ENCODE measurements at regions not wholly inside any gene's neighbourhood (a gene's known extent, or its start where the extent isn't known, plus 50 kb on each side); places are given as distances from the start of the nearest gene placed in this dataset.
"Not testable (repeated sequence)": the region's sequence is repeated elsewhere in the genome, so short reads cannot be mapped to it uniquely, and the experiment has no call there.

DNA sequence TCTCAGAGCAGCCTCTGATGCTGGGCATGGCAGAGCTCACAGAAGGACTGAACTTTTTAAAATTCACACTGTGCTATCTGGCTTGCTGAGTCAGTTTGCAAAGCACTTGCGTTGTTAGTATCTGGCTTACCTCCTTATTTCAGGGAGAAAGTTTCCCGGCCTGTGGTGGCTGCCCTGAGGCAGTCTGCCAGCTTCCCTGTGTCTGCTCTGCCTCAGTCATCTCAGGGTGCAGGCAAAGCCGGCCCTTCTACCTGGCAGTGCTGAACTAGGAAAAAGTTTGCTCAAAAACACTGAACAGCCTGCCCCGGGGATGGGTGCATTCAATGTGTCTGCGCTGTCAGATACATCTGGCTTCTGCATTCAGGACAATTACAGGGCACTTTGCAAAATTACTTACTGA lies 90.2 kb upstream of the UXS1 start:
- peaks cover 7% of the 10 kb centered on the region for H3K27me3 Mint-ChIP-seq (ENCODE audit: low read depth)
- no peak overlapping the region for H3K27ac Mint-ChIP-seq
- DNase-seq (ENCODE audit: low spot score): no peak
- no peaks in the 10 kb centered on the region for H3K4me1 Mint-ChIP-seq (ENCODE audit: low read depth)
- no peaks in the 10 kb centered on the region for H3K36me3 Mint-ChIP-seq (ENCODE audit: low read depth)
- no peak overlapping the region for H3K4me3 Mint-ChIP-seq (ENCODE audit: low read depth)
- no peaks in the 10 kb centered on the region for H3K9me3 Mint-ChIP-seq
- intact Hi-C loops (cut with micrococcal nuclease): no loop called here

DNA sequence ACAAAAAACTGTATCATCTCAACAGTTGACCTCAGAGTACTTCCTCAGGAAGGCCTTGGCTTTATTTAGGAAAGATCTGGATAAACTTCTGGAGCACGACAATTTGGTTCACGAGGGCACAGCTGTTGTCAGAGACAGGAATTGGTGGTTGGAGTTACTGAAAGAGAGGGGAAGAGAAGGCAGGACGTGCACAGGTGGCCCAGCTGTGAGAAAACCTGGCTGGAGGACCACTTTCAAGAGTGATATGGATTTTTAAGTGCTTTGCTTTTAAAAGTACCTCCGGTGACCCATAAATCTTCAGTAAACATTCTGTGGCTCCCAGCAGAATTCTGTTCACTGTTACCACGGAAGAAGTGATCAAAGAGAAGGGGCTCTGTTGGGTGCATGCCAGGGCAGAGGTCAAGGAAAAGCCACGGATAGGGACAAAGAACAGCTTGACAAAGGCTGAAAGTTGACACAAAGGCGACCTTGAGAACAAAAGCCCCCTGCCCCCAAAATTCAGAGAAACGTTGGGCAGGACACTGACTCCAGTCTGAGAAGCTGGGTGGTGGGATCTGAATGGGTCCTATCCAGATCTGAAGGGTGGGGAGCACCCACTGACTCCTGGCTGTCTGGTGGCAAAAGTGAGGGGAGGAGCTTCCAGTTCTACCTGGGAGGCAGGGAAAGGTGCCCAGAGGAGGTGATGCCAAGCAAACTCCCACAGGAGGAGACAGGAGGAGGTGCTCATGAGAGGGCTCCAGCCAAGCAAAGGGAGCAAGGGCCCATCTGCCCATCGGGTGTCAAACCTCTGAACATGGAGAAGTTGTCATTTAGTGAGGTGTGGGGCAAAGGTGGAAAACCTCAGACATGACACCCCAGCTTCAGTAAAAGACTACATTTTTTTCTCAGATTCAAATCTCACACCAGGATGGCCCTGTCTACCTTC lies 89.4 kb upstream of the UXS1 start:
- H3K4me1 Mint-ChIP-seq (ENCODE audit: low read depth); H3K27ac Mint-ChIP-seq; intact Hi-C loops (cut with micrococcal nuclease); H3K4me3 Mint-ChIP-seq (ENCODE audit: low read depth); H3K27me3 Mint-ChIP-seq (ENCODE audit: low read depth); H3K9me3 Mint-ChIP-seq; DNase-seq (ENCODE audit: low spot score); H3K36me3 Mint-ChIP-seq (ENCODE audit: low read depth): not testable (repeated sequence)

DNA sequence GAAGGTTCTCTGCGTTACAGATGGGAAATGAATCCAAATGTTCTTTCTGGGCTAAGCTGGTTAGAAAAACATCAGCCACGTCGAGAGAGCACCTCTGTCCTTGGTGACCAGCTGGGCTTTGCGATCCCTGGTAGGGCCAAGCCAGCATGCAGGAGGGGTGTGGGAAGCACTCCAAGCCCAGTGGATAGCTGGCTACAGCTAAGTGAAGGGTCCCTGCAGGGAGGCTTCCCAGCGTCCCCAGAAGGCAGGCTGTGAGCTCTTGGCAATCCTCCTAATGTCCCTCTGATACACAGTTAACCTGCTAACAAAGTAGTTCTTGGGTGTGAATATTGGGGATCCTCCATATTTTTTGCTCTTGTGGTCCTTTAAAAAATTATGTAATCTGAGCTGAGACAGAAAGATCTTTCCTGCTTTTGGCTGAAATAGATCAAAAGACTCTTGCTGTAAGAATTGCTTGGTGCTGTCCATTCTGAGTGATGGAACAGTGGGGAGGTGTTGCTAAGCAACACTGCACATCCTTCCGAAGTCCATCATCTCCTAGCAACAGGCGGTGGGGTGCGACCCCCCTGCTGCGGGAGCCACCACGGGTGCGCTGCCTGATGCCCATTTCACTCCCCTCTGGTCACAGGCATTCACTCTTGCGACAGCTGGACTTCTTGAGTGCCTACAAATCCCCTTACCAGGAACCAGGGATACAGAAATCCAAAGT lies 88.5 kb upstream of the UXS1 start:
- Mint-ChIP-seq H3K9me3 (no peaks in the 10 kb centered on the region), H3K4me3 (ENCODE audit: low read depth) (no peak overlapping the region), H3K36me3 (ENCODE audit: low read depth) (no peaks in the 10 kb centered on the region), H3K4me1 (ENCODE audit: low read depth) (no peaks in the 10 kb centered on the region), H3K27ac (no peak overlapping the region), H3K27me3 (ENCODE audit: low read depth) (peaks cover 7% of the 10 kb centered on the region)
- no peak for DNase-seq (ENCODE audit: low spot score)
- intact Hi-C loops (cut with micrococcal nuclease): no loop called here

DNA sequence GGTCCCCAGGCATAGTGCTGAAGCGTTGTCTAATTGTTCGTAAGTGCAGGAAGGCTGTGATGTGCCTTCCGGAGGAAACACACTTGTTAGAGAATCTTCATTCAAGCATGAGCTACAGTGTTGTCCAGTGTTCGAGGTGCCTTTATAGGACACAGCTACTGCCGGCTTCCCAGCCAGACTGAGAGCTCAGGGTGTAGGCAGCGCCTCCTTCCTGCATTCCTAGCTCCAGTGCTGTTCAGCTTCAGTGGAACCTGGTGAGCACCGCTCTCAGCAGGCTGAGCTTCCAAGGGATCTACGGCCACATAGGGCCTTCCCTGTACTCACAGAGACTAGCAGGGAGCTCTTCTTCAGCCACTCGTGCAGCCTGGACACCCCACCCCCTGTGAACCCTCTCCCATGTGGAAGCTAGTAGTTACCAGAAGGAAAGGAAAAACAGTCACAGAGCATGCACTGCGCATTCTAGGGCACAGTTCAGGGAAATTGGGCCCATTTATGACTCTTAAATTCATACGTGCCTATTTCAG lies 87.9 kb upstream of the UXS1 start:
- H3K36me3 Mint-ChIP-seq (ENCODE audit: low read depth); H3K27me3 Mint-ChIP-seq (ENCODE audit: low read depth); H3K9me3 Mint-ChIP-seq; H3K27ac Mint-ChIP-seq; DNase-seq (ENCODE audit: low spot score); intact Hi-C loops (cut with micrococcal nuclease); H3K4me1 Mint-ChIP-seq (ENCODE audit: low read depth); H3K4me3 Mint-ChIP-seq (ENCODE audit: low read depth): not testable (repeated sequence)

DNA sequence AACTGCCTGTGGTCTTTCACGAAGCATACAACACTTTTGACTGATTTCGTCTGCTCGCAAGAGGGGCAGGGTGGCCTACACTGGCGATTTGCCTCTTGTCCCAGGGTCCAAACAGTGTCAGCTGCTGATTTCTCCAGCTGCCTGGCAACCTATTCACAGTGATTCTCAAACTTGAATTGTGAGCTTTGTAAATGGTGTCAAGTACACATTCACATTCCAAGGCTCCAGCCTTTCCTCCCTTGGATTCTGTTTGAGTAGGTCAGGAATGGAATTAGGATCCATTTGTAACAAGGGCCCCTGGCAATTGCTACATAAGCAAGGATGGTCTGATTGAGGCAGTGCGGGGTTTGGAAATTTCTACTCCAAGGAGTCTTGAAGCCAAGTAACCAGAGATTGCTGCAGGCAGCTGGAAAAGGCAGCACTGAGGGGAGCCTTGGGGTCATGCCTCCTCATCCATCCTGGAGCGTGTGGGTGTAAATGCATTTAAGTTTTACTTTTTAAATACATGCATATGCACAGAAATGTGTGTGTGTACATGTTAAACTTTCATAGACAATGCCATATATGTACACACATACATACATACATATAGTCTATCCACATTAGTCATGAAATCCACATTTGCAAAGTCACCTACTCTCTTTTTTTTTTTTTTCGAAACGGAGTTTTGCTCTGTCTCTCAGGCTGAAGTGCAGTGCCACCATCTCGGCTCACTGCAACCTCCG lies 86.8 kb upstream of the UXS1 start:
- Mint-ChIP-seq H3K27ac (no peak overlapping the region), H3K4me3 (ENCODE audit: low read depth) (no peak overlapping the region), H3K4me1 (ENCODE audit: low read depth) (no peaks in the 10 kb centered on the region), H3K27me3 (ENCODE audit: low read depth) (peaks cover 6% of the 10 kb centered on the region), H3K36me3 (ENCODE audit: low read depth) (no peaks in the 10 kb centered on the region), H3K9me3 (no peaks in the 10 kb centered on the region)
- intact Hi-C loops (cut with micrococcal nuclease): no loop called here
- no peak for DNase-seq (ENCODE audit: low spot score)

DNA sequence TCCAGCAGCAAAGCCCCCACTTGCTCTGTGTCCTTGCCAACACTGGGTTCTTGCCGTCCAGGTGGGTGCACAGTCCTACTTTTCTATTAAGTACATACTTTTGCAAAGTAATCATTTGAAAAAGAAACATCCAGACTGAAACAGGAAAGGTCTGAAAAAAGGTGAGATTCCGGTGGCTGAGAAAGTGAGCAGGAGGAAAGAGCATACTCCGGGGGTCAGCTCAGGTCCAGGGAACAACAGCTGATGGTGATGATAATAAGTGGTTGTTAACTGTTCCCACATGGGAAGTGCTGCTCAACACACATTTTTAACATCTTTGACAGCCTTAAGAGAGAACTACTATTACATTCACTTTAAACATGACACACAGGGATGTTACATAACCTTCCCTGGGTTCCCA lies 86.1 kb upstream of the UXS1 start:
- Mint-ChIP-seq H3K4me3 (ENCODE audit: low read depth) (no peak overlapping the region), H3K4me1 (ENCODE audit: low read depth) (no peaks in the 10 kb centered on the region), H3K27ac (no peak overlapping the region), H3K36me3 (ENCODE audit: low read depth) (no peaks in the 10 kb centered on the region), H3K27me3 (ENCODE audit: low read depth) (peaks cover 6% of the 10 kb centered on the region), H3K9me3 (no peaks in the 10 kb centered on the region)
- DNase-seq (ENCODE audit: low spot score): no peak
- intact Hi-C loops (cut with micrococcal nuclease): no loop called here

DNA sequence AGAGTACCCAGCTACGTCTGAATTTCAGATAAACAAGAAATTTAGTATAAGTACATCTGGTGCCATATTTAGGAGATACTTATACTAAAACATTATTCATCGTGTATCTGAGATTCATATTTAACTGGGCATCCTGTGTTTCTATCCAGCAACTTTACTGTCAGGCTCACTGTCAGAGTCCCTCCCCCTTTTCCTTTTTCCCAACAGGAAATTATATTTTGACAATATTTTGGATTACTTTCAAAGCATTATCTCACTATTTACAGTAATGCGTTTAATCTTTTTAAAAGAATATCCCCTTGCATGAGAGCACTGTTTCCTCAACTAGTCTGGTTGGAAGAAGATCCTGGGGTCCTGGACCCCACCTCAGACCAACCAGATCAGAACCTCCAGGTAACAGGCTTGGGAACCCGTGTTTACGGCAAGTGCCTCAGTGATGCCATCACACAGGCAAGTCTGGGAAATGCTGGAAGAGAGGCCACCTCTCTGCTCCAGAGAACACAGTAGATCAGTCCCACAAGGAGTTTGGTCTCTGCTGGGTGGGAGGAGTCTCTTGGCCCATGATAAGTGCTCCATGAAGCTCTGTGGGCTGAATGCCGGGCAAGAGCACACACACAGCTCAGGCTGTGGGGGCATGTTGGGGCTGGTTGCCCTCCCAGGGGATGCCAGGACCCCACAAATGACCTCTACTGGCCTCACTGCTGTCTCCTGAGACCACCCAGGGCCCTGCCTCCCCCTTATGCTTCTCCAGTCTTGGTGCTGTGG lies 84.2 kb upstream of the UXS1 start:
- H3K4me1 Mint-ChIP-seq (ENCODE audit: low read depth): no peaks in the 10 kb centered on the region
- intact Hi-C loops (cut with micrococcal nuclease): no loop called here
- H3K27ac Mint-ChIP-seq: no peak overlapping the region
- no peaks in the 10 kb centered on the region for H3K36me3 Mint-ChIP-seq (ENCODE audit: low read depth)
- no peak overlapping the region for H3K4me3 Mint-ChIP-seq (ENCODE audit: low read depth)
- peaks cover 8% of the 10 kb centered on the region for H3K27me3 Mint-ChIP-seq (ENCODE audit: low read depth)
- H3K9me3 Mint-ChIP-seq: no peaks in the 10 kb centered on the region
- no peak for DNase-seq (ENCODE audit: low spot score)

DNA sequence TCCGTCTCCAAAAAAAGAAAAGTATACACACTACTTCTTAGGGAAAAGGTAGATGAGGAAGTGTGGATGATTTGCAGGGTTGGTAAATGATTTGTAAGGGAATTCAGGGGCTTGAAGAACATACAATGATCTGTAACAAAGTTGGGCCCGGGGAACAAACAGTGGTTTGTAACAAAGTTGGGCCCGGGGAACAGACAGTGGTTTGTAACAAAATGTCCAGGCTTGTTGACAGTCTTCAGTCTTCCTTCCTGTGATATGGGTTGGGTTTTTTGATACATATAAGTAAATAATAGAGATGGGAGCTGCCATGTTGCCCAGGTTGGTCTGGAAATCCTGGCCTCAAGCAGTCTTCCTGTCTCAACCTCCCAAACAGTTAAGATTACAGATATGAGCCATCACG lies 83.3 kb upstream of the UXS1 start:
- H3K9me3 Mint-ChIP-seq: no peaks in the 10 kb centered on the region
- peaks cover 3% of the 10 kb centered on the region for H3K27me3 Mint-ChIP-seq (ENCODE audit: low read depth)
- intact Hi-C loops (cut with micrococcal nuclease): no loop called here

DNA sequence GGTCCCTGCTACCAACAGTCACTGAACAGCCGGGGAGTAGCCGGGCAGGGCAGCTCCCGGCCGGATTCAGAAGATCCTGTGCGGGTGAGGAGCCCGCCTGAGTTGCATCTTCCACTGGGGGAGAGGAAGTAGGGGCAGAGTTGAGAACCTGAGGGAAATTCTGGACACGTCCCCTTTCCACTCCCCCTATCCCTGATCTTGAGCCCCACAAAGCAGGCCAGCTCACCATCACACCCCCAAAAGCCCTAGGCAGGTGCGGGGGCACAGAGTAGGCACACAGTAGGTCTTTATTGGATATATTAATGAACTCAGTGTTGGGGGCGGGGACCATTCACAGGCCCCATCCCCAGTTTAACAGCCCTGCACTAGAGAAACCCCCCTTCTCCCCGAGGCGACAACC lies 81.9 kb upstream of the UXS1 start:
- intact Hi-C loops (cut with micrococcal nuclease): no loop called here
- H3K27ac Mint-ChIP-seq: no peak overlapping the region
- H3K4me3 Mint-ChIP-seq (ENCODE audit: low read depth): no peak overlapping the region
- no peaks in the 10 kb centered on the region for H3K36me3 Mint-ChIP-seq (ENCODE audit: low read depth)
- no peaks in the 10 kb centered on the region for H3K4me1 Mint-ChIP-seq (ENCODE audit: low read depth)
- peaks cover 9% of the 10 kb centered on the region for H3K27me3 Mint-ChIP-seq (ENCODE audit: low read depth)
- H3K9me3 Mint-ChIP-seq: no peaks in the 10 kb centered on the region
- DNase-seq (ENCODE audit: low spot score): no peak

More for the DNA sequence above, 83.3 kb upstream of the UXS1 start:
- no peak for DNase-seq (ENCODE audit: low spot score)
- no peaks in the 10 kb centered on the region for H3K36me3 Mint-ChIP-seq (ENCODE audit: low read depth)
- H3K27ac Mint-ChIP-seq: no peak overlapping the region
- no peak overlapping the region for H3K4me3 Mint-ChIP-seq (ENCODE audit: low read depth)
- no peaks in the 10 kb centered on the region for H3K4me1 Mint-ChIP-seq (ENCODE audit: low read depth)

DNA sequence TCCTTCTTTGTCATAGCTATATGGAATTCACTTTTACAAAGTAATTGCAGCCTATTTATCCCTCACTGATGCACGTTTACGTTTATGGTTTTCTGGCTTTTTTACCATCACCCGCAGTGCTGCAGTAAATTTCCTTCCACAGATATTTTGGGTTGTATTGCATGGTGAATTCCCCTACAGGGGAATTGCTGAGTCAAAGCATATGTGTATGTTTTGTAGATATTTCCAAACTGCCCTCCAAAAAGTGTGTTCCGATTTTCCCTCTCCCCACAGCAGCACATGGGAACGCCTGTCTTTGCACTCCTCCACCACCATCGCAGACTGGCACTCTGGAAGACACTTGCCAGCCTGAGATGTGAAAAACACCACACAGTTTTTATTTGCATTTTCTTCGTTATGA lies 80.6 kb upstream of the UXS1 start:
- H3K27me3 Mint-ChIP-seq (ENCODE audit: low read depth): peaks cover 14% of the 10 kb centered on the region
- no peaks in the 10 kb centered on the region for H3K36me3 Mint-ChIP-seq (ENCODE audit: low read depth)
- no peak for DNase-seq (ENCODE audit: low spot score)
- no peak overlapping the region for H3K27ac Mint-ChIP-seq
- peaks cover 6% of the 10 kb centered on the region for H3K4me1 Mint-ChIP-seq (ENCODE audit: low read depth)
- intact Hi-C loops (cut with micrococcal nuclease): no loop called here
- no peaks in the 10 kb centered on the region for H3K9me3 Mint-ChIP-seq
- no peak overlapping the region for H3K4me3 Mint-ChIP-seq (ENCODE audit: low read depth)

DNA sequence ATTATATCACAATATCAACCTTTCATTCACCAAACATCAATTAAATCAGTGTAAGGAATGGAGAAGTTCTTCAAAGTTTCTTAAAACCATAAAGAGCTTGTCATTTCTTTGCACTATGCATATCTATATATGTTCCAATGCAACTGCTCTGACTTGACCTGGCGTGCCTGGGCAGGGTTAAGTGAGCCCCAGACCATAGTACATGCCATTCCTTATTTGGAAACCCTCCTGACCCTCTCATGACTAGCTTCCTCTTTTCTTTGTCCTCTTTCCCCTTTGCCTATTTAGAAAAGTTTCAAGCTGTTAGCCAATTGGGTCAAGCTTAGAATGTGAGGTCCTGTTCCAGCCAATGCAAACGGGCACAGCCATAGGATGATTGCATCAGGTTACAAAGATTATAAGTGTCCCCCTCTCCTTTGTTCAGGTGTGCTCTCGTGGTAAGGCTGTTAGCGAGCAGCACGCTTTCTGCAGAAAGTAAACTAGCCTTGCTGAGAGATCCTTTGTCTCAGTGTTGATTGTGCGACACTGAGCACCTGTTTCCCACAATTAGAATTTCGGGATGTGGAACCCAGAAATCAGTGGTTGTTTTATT lies 78.2 kb upstream of the UXS1 start:
- intact Hi-C loops (cut with micrococcal nuclease): no loop called here
- H3K4me3 Mint-ChIP-seq (ENCODE audit: low read depth): no peak overlapping the region
- no peaks in the 10 kb centered on the region for H3K36me3 Mint-ChIP-seq (ENCODE audit: low read depth)
- H3K9me3 Mint-ChIP-seq: no peaks in the 10 kb centered on the region
- peaks cover 17% of the 10 kb centered on the region for H3K27me3 Mint-ChIP-seq (ENCODE audit: low read depth)
- H3K27ac Mint-ChIP-seq: no peak overlapping the region
- no peak for DNase-seq (ENCODE audit: low spot score)
- peaks cover 16% of the 10 kb centered on the region for H3K4me1 Mint-ChIP-seq (ENCODE audit: low read depth)

DNA sequence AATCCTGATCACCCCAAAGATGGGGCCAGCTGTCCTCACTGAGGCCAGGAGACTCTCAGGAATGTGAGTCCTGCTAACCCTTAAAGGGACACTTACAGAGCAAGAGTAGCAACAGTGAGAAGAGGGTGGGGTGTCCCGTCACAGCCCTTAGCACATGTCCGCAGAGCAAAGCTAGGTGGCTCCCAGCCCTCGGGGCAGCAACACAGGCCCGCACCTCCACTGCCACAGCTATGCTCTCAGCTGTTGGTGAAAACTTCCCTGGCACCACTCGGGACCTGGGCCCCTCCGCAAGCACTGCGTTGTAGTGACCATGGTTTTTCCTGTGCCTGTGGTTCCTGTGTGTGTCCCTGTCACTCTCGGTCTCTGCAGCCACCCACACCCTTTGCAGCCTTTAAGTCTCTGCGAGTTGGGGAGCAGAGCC lies 76.4 kb upstream of the UXS1 start:
- no peaks in the 10 kb centered on the region for H3K36me3 Mint-ChIP-seq (ENCODE audit: low read depth)
- H3K4me1 Mint-ChIP-seq (ENCODE audit: low read depth): peaks cover 16% of the 10 kb centered on the region
- no peak overlapping the region for H3K27ac Mint-ChIP-seq
- DNase-seq (ENCODE audit: low spot score): no peak
- peak overlapping the region; percentile 78 for H3K4me3 Mint-ChIP-seq (ENCODE audit: low read depth)
- no peaks in the 10 kb centered on the region for H3K9me3 Mint-ChIP-seq
- intact Hi-C loops (cut with micrococcal nuclease): no loop called here
- peaks cover 17% of the 10 kb centered on the region for H3K27me3 Mint-ChIP-seq (ENCODE audit: low read depth)

All from activated T-helper 2 cell treated with anti-CD3 and anti-CD28 coated beads, Interferon-gamma antibody, Interleukin-2, Interleukin-4, amounts not matched to agents 10 μg/mL and 5 μg/mL and 100 μg/mL, durations not matched to agents 14 hours and 24 hours and 36 hours (primary cell).